ENCODE measurements at regions not wholly inside any gene's neighbourhood (a gene's known extent, or its start where the extent isn't known, plus 50 kb on each side); places are given as distances from the start of the nearest gene placed in this dataset.

GRCh38 chr17:79441356-79442160, 169.3 kb downstream of the RBFOX3 start:
- no peaks in the 10 kb centered on the region for H3K27me3 ChIP-seq
- intact Hi-C loops (cut with DNase I): no loop called here
- no peak overlapping the region for H3K4me3 ChIP-seq
- no peaks in the 10 kb centered on the region for H3K36me3 ChIP-seq
- TF ChIP-seq, protein P1, sequence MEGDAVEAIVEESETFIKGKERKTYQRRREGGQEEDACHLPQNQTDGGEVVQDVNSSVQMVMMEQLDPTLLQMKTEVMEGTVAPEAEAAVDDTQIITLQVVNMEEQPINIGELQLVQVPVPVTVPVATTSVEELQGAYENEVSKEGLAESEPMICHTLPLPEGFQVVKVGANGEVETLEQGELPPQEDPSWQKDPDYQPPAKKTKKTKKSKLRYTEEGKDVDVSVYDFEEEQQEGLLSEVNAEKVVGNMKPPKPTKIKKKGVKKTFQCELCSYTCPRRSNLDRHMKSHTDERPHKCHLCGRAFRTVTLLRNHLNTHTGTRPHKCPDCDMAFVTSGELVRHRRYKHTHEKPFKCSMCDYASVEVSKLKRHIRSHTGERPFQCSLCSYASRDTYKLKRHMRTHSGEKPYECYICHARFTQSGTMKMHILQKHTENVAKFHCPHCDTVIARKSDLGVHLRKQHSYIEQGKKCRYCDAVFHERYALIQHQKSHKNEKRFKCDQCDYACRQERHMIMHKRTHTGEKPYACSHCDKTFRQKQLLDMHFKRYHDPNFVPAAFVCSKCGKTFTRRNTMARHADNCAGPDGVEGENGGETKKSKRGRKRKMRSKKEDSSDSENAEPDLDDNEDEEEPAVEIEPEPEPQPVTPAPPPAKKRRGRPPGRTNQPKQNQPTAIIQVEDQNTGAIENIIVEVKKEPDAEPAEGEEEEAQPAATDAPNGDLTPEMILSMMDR (IDR thresholded peaks at IDR 0.05): no peak
- DNase-seq: no peak
- no peak overlapping the region for H3K27ac ChIP-seq
- no peaks in the 10 kb centered on the region for H3K9me3 ChIP-seq
- H3K4me1 ChIP-seq: no peaks in the 10 kb centered on the region
- no peak overlapping the region for H3K9ac ChIP-seq (ENCODE audit: low read depth in 2 of 2, low read length in 2 of 2)

- no peak for DNase-seq
- H3K27me3 ChIP-seq: no peaks in the 10 kb centered on the region
Measured at GRCh38 chr17:79440251-79440650, 170.6 kb downstream of the RBFOX3 start.

DNA sequence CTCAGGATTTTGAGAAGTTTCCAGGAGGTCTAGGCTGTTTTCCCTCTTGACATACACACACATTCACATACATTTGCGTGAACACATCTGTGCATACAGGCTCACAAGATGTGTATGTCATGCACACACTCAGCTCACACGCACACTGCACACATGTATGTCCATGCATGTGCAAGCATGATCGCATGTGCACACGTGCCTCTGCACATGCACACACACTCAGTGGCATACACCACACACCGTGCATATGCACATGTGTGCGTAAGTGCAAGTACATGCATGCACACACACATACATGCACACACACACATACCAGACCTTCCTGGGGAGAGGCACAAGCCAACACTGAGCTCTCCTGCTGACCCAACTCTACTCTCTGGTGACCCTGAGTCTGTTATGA, 171.4 kb downstream of the RBFOX3 start:
- intact Hi-C loops (cut with DNase I): no loop called here
- Histone ChIP-seq H3K9me3 (no peaks in the 10 kb centered on the region), H3K27me3 (no peaks in the 10 kb centered on the region), H3K4me3 (no peak overlapping the region), H3K27ac (no peak overlapping the region), H3K4me1 (no peaks in the 10 kb centered on the region), H3K36me3 (no peaks in the 10 kb centered on the region), H3K9ac (ENCODE audit: low read depth in 2 of 2, low read length in 2 of 2) (no peak overlapping the region)
- DNase-seq: no peak
- TF ChIP-seq, protein P1 (IDR thresholded peaks at IDR 0.05): no peak

More at GRCh38 chr17:79440251-79440650, 170.6 kb downstream of the RBFOX3 start:
- intact Hi-C loops (cut with DNase I): no loop called here
- TF ChIP-seq, protein P1 (IDR thresholded peaks at IDR 0.05): no peak
- no peaks in the 10 kb centered on the region for H3K4me1 ChIP-seq
- no peak overlapping the region for H3K27ac ChIP-seq
- no peak overlapping the region for H3K4me3 ChIP-seq
- H3K36me3 ChIP-seq: no peaks in the 10 kb centered on the region
- H3K9me3 ChIP-seq: no peaks in the 10 kb centered on the region
- no peak overlapping the region for H3K9ac ChIP-seq (ENCODE audit: low read depth in 2 of 2, low read length in 2 of 2)

DNA sequence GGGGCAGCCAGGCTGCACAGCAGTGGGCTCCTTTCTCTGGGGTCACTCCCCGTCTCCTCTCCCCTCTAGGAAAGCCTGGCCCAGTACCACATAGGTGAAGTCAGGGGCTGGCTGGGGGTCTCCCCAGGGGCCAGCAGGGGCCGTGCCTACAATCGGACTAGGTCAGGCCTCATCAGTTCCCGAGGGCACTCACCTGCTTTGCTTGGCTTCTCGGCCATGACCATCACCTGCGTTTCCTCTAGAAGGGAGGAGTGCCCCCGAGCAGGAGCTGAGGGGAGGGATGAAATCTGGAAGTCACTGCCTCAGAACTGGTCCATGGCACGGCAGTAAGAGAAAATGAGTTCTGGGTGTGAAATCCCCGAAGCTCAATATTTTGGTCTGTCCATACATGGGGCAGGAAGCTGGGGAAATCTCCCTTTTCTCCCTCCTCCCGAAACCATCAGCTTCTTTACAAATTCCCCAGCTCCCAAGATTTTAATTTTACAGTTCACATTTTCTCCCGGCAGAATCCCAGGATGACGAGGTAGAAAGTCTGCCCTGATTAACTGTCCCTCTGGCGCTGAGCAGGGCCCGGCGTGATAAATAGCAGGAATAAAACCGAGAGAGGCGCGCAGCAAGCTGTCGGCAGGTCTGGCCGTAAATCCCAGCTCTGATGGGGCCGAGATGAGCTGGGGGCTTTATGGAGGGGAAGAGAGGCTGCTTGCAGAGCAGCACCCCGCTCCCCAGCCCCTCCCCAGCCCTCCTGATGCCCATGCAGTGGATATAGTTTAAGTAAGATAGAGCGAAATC, 172.1 kb downstream of the RBFOX3 start:
- TF ChIP-seq, protein P1 (IDR thresholded peaks at IDR 0.05): no peak
- no peaks in the 10 kb centered on the region for H3K36me3 ChIP-seq
- H3K4me1 ChIP-seq: no peaks in the 10 kb centered on the region
- no peaks in the 10 kb centered on the region for H3K9me3 ChIP-seq
- intact Hi-C loops (cut with DNase I): no loop called here
- no peak overlapping the region for H3K27ac ChIP-seq
- H3K27me3 ChIP-seq: no peaks in the 10 kb centered on the region
- DNase-seq: no peak
- no peak overlapping the region for H3K9ac ChIP-seq (ENCODE audit: low read depth in 2 of 2, low read length in 2 of 2)
- no peak overlapping the region for H3K4me3 ChIP-seq

DNA sequence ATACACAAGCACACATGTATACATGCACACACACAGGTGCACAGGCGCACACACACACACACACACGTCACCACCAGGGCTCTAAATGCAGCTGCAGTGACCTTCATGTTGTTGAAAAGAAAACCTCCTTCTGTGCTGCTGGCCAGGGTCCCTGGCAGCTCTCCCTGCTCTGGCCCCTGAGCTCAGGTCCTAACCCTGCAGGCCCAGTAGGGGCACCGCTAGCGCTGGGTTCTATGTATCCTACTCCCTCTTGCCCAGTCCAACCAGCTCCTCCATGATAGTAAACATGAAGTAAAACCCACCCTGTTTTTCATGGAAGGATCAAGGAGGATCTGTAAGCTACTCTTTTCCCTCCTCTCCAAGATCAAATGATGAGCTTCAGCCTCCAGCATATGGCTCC, 172.8 kb downstream of the RBFOX3 start:
- intact Hi-C loops (cut with DNase I): no loop called here
- TF ChIP-seq, protein P1 (IDR thresholded peaks at IDR 0.05): no peak
- DNase-seq: no peak
- Histone ChIP-seq H3K27me3 (no peaks in the 10 kb centered on the region), H3K9ac (ENCODE audit: low read depth in 2 of 2, low read length in 2 of 2) (no peak overlapping the region), H3K4me1 (no peaks in the 10 kb centered on the region), H3K9me3 (no peaks in the 10 kb centered on the region), H3K4me3 (no peak overlapping the region), H3K36me3 (no peaks in the 10 kb centered on the region), H3K27ac (no peak overlapping the region)
